DMS53 treated with DMSO at 0.1 percent for 48 hours (cell line): ENCODE measurements at regions not wholly inside any gene's neighbourhood (a gene's known extent, or its start where the extent isn't known, plus 50 kb on each side); places are given as distances from the start of the nearest gene placed in this dataset.
"Not testable (repeated sequence)": the region's sequence is repeated elsewhere in the genome, so short reads cannot be mapped to it uniquely, and the experiment has no call there.

ENCODE experiments used
- DNase-seq: peaks from one replicate; lab custom pipeline; 2025; ENCODE audit not compliant: unreplicated experiment; lab: John Stamatoyannopoulos, UW

DNA sequence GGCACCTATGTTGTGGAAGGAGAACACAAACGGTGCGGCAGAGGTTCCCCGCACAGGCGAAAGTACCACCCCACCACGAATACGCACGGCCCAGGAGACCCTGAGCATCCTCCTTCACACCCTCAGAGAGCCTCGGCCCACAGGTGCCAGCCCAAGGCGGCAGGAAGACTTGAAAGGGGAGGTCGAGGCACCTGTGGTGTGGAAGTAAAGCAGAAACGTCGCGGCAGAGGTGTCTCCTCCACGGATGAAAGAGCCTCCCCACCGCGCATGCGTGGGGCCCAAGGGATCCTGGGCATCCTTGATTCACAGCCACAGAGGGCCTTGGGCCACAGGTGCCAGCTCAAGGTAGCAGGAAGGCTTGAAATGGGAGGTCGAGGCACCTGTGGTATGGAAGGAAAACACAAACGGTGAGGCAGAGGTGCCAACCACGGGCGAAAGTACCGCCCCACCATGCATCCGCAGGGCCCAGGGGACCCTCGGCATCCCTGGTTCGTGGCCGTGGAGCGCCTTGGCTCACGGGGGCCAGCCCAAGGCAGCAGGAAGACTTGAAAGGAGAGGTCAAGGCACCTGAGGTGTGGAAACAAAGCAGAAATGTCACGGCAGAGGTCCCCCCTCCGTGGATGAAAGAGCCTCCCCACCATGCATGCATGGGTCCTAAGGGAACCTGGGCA lies 380.1 kb downstream of the ALG10 start:
- no peak for DNase-seq

DNA sequence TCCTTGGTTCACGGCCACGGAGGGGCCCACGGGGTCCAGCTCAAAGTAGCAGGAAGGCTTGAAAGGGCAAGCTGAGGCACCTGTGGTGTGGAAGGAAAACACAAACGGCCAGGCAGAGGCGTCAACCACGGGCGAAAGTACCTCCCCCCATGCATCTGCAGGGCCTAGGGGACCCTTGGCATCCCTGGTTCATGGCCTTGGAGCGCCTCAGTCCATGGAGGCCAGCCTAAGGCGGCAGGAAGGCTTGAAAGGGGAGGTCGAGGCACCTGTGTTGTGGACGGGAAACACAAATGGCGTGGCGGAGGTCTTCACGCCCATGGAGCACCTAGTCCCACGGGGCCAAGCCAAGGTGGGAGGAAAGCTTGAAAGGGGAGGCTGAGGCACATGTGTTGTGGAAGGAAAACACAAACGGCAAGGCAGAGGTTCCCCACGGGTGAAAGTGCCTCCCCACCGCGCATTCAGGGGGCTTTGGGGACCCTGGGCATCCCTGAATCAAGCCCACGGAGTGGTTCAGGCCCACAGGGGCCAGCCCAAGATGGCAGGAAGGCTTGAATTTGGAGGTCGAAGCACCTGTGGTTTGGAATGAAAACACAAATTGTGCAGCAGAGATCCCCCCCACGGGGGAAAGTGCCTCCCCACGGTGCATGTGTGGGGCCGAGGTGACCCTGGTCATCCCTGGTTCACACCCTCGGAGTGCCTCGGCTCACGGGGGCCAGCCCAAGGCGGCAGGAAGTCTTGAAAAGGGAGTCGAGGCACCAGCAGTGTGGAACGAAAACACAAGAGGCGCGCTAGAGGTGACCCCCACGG lies 380.8 kb downstream of the ALG10 start:
- DNase-seq, result no peak

DNA sequence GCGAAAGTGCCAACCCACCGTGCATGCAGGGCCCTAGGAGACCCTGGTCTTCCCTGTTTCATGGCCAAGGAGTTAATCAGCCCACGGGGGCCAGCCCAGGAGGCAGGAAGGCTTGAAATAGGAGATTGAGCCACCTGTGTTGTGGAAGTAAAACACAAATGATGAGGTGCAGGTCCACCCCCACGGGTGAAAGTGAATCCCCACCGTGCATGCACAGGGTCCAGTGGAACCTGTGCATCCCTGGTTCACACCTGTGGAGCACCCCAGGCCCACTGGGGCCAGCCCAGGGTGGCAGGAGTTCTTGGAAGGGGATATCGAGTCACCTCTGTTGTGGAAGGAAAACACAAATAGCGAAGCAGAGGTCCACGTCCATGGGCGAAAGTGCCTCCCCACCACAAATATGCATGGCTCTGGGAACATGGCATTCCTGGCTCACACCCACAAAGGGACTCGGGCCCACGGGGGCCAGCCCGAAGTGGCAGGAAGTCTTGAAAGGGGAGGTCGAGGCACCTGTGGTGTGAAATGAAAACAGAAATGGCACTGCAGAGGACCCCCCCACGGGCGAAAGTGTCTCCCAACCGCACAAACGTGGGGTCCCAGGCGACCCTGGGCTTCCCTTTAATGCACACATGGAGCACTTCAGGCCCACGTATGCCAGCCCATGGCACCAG lies 381.5 kb downstream of the ALG10 start:
- DNase-seq, result no peak

DNA sequence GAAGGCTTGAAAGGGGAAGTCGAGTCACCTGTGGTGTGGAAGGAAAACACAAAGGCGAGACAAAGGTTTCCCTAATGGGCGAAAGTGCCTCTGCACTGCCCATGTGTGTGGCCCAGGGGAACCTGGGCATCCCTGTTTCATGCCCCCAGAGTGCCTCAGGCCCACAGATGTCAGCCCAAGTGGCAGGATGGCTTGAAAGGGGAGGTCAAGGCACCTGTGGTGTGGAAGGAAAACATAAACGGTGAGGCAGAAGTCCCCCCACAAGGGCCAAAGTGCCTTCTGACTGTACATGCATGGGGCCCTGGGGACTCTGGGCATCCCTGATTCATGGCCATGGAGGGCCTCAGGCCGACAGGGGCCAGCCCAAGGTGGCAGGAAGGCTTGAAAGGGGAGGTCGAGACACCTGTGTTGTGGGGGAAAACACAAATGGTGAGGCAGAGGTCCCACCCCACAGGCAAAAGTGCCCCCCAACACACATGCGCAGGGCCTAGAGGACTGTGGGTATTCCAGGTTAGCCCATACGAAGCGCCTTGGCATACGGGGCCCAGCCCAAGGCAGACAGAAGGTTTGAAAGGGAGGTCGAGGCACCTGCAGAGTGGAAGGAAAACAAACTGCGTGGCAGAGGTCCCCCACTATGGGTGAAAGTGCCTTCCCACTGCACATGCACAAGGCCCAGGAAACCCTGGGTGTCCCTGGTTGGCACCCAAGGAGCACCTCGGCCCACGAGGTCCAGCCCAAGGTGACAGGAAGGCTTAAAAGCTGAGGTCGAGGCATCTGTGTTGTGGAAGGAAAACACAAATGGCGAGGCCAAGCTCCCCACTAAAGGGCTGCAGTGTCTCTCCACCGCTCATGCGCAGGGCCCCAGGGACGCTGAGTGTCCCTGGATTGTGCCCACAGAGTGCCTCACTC lies 382.3 kb downstream of the ALG10 start:
- no peak for DNase-seq

DNA sequence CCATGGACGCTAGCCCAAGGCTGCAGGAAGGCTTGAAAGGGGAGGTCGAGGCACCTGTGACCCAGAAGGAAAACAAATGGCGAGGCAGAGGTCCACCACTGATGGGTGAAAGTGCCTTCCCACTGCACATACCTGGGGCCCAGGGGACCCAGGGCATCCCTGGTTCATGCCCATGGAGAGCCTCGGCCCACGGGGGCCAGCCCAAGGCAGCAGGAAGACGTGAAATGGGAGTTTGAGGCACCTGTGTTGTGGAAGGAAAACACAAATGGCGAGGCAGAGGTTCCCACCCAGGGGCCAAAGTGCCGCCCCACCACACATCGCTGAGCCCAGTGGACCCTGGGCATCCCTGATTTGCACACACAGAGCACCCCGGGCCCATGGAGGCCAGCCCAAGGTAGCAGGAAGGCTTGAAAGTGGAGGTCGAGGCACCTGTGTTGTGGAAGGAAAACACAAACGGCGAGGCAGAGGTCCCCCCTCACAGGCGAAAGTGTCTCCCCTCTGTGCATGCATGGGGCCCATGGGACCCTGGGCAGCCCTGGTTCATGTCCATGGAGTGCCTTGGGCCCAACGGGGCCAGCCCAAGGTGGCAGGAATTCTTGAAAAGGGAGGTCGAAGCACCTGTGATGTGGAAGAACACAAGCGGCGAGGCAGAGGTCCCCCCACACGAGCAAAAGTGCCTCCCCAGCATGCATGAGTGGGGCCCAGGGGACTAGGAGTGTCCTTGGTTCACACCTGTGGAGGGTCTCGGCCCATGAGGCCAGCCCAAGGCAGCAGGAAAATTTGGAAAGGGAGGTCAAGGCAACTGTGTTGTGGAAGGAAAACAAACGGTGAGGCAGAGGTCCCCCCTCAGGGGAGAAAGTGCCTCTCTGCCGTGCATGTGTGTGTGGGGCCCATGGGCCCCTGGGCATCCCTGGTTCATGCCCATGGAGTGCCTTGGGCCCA lies 383.3 kb downstream of the ALG10 start:
- DNase-seq, result no peak

DNA sequence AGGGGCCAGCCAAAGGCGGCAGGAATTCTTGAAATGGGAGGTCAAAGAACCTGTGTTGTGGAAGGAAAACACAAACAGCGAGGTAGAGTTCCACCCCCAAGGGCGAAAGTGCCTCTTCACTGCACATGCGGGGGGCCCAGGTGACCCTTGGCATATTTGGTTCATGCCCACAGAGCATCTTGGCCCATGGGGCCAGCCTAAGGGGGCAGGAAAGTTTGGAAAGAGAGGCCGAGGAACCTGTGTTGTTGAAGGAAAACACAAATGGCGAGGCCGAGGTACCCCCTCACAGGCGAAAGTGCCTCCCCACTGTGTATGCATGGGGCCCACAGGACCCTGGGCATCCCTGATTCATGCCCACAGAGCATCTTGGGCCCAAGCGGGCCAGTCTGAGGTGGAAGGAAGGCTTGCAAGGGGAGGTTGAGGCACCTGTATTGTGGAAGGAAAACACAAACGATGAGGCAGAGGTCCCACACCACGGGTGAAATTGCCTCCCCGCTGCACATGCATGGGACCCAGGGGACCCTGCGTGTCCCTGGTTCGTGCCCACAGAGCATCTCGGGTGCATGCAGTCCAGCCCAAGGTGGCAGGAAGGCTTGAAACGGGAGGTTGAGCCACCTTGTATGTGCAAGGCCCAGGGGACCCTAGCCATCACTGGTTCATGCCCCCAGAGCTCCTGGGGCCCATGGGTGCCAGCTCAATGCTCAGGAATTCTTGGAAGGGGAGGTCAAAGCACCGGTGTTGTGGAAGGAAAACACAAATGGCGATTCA lies 384.1 kb downstream of the ALG10 start:
- DNase-seq, result no peak

DNA sequence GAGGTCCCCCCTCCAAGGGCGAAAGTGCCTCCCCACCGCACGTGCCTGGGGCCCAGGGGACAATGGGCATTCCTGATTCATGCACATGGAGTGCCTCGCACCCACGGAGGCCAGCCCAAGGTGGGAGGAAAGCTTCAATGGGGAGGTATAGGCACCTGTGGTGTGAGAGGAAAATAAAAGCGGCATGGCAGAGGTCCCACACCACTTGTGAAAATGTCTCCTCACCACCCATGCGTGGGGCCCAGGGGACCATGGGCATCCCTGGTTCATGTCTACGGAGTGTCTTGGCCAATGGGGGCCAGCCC lies 384.7 kb downstream of the ALG10 start:
- DNase-seq, result no peak

DNA sequence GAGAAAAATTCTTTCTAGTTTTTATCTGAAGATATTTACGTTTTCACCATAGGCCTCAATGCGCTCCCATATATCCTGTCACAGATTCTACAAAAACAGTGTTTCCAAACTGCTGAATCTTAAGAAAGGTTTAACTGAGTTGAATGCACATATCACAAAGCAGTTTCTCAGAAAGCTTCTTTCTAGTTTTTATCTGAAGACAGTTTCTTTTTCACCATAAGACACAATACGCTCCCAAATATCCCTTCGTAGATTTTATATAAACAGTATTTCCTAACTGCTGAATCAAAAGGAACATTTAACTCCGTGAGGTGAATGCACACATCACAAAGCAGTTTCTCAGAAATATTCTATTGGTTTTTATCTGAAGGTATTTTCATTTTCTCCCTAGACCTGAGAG lies 385.5 kb downstream of the ALG10 start:
- DNase-seq, result no peak

DNA sequence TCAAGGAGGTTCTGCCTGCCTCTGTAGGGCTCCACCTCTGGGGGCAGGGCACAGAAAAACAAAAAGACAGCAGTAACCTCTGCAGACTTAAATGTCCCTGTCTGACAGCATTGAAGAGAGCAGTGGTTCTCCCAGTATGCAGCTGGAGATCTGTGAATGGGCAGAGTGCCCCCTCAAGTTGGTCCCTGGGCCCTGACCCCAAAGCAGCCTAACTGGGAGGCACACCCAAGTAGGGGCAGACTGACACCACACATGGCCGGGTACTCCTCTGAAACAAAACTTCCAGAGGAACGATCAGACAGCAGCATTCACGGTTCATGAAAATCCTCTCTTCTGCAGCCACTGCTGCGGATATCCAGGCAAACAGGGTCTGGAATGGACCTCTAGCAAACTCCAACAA lies 409.2 kb downstream of the ALG10 start:
- not testable (repeated sequence) for DNase-seq
